ENCODE measurements at regions not wholly inside any gene's neighbourhood (a gene's known extent, or its start where the extent isn't known, plus 50 kb on each side); places are given as distances from the start of the nearest gene placed in this dataset.

- DNase-seq (ENCODE audit: low spot score): no peak
- Histone ChIP-seq H3K9me3 (ENCODE audit: control insufficient read depth in 4 of 4, low read length in 3 of 4) (peaks cover 0 to 1% (median 0%) of the 10 kb centered on the region in 4 donors), H3K9ac (ENCODE audit: low read depth in 1 of 2, low read length in 2 of 2) (no peak overlapping the region), H3K36me3 (ENCODE audit: control insufficient read depth in 4 of 4, insufficient read depth in 3 of 4, low read depth in 1 of 4, low read length in 3 of 4) (no peaks in the 10 kb centered on the region), H3K4me3 (ENCODE audit: low read depth in 1 of 3, low read length in 3 of 3) (no peak overlapping the region), H3K27ac (ENCODE audit: low read depth in 1 of 2, low read length in 2 of 2) (no peak overlapping the region), H3K27me3 (ENCODE audit: control insufficient read depth in 4 of 4, insufficient read depth in 4 of 4, low read length in 3 of 4) (no peaks in the 10 kb centered on the region), H3K4me1 (ENCODE audit: control insufficient read depth in 4 of 4, insufficient read depth in 4 of 4, low read length in 3 of 4) (no peaks in the 10 kb centered on the region)
- no peak for TF ChIP-seq ZBTB33 (IDR thresholded peaks at IDR 0.05)
- no peak for TF ChIP-seq HNF4A (conservative IDR thresholded peaks at IDR 0.05)
- TF ChIP-seq RAD21 (IDR thresholded peaks at IDR 0.05): no peak
- TF ChIP-seq SP1 (IDR thresholded peaks at IDR 0.05): no peak
- no peak for TF ChIP-seq JUND (IDR thresholded peaks at IDR 0.05)
- TF ChIP-seq YY1 (IDR thresholded peaks at IDR 0.05): no peak
- TF ChIP-seq RXRA (IDR thresholded peaks at IDR 0.05): no peak
- TF ChIP-seq EGR1 (IDR thresholded peaks at IDR 0.05; ENCODE audit: low read depth in 2 of 2): no peak
- TF ChIP-seq NR2F2 (IDR thresholded peaks at IDR 0.05): no peak
- no peak for TF ChIP-seq FOXA2 (IDR thresholded peaks at IDR 0.05)
- no peak for TF ChIP-seq MAX (IDR thresholded peaks at IDR 0.05)
- TF ChIP-seq ATF3 (IDR thresholded peaks at IDR 0.05): no peak
- TF ChIP-seq TAF1 (conservative IDR thresholded peaks at IDR 0.05): no peak
- TF ChIP-seq HNF4G (IDR thresholded peaks at IDR 0.05): no peak
- 80% methylated on average over 3 of the region's 3 CpGs for WGBS
These were observed 409.5 kb upstream of the DEPDC1 start for GRCh38 chr1:68906431-68906830.

GRCh38 chr1:68907491-68907890 is 410.6 kb upstream of the DEPDC1 start:
- Histone ChIP-seq H3K4me1 (ENCODE audit: control insufficient read depth in 4 of 4, insufficient read depth in 4 of 4, low read length in 3 of 4) (no peaks in the 10 kb centered on the region), H3K27ac (ENCODE audit: low read depth in 1 of 2, low read length in 2 of 2) (no peak overlapping the region)
- 82% methylated on average over 5 of the region's 5 CpGs for WGBS

More at GRCh38 chr1:68907491-68907890, 410.6 kb upstream of the DEPDC1 start:
- TF ChIP-seq, protein P1, sequence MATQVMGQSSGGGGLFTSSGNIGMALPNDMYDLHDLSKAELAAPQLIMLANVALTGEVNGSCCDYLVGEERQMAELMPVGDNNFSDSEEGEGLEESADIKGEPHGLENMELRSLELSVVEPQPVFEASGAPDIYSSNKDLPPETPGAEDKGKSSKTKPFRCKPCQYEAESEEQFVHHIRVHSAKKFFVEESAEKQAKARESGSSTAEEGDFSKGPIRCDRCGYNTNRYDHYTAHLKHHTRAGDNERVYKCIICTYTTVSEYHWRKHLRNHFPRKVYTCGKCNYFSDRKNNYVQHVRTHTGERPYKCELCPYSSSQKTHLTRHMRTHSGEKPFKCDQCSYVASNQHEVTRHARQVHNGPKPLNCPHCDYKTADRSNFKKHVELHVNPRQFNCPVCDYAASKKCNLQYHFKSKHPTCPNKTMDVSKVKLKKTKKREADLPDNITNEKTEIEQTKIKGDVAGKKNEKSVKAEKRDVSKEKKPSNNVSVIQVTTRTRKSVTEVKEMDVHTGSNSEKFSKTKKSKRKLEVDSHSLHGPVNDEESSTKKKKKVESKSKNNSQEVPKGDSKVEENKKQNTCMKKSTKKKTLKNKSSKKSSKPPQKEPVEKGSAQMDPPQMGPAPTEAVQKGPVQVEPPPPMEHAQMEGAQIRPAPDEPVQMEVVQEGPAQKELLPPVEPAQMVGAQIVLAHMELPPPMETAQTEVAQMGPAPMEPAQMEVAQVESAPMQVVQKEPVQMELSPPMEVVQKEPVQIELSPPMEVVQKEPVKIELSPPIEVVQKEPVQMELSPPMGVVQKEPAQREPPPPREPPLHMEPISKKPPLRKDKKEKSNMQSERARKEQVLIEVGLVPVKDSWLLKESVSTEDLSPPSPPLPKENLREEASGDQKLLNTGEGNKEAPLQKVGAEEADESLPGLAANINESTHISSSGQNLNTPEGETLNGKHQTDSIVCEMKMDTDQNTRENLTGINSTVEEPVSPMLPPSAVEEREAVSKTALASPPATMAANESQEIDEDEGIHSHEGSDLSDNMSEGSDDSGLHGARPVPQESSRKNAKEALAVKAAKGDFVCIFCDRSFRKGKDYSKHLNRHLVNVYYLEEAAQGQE (IDR thresholded peaks at IDR 0.05): no peak
- TF ChIP-seq YY1 (IDR thresholded peaks at IDR 0.05) (no peak), ZBTB33 (IDR thresholded peaks at IDR 0.05) (no peak), FOXA1 (IDR thresholded peaks at IDR 0.05) (no peak), SP1 (IDR thresholded peaks at IDR 0.05) (no peak), GABPA (IDR thresholded peaks at IDR 0.05 in 1 of 2, conservative IDR thresholded peaks at IDR 0.05 in 1 of 2) (no peak), JUND (IDR thresholded peaks at IDR 0.05) (no peak), FOXA2 (IDR thresholded peaks at IDR 0.05) (no peak), NR2F2 (IDR thresholded peaks at IDR 0.05) (no peak), RXRA (IDR thresholded peaks at IDR 0.05) (no peak), MAX (IDR thresholded peaks at IDR 0.05) (no peak), CTCF (IDR thresholded peaks at IDR 0.05; ENCODE audit: low read depth, low read length, missing input control) (no peak), HNF4G (IDR thresholded peaks at IDR 0.05) (no peak), HNF4A (conservative IDR thresholded peaks at IDR 0.05) (no peak), EGR1 (IDR thresholded peaks at IDR 0.05; ENCODE audit: low read depth in 2 of 2) (no peak), TAF1 (conservative IDR thresholded peaks at IDR 0.05) (no peak)
- H3K36me3 ChIP-seq (ENCODE audit: control insufficient read depth in 4 of 4, insufficient read depth in 3 of 4, low read depth in 1 of 4, low read length in 3 of 4): no peaks in the 10 kb centered on the region
- peaks cover 0 to 1% (median 0%) of the 10 kb centered on the region in 4 donors for H3K9me3 ChIP-seq (ENCODE audit: control insufficient read depth in 4 of 4, low read length in 3 of 4)
- no peak overlapping the region for H3K4me3 ChIP-seq (ENCODE audit: low read depth in 1 of 3, low read length in 3 of 3)
- no peak overlapping the region for H3K9ac ChIP-seq (ENCODE audit: low read depth in 1 of 2, low read length in 2 of 2)
- DNase-seq (ENCODE audit: low spot score): no peak
- no peaks in the 10 kb centered on the region for H3K27me3 ChIP-seq (ENCODE audit: control insufficient read depth in 4 of 4, insufficient read depth in 4 of 4, low read length in 3 of 4)
